Mucosa of descending colon (tissue), 3 donors: ENCODE measurements at regions not wholly inside any gene's neighbourhood (a gene's known extent, or its start where the extent isn't known, plus 50 kb on each side); places are given as distances from the start of the nearest gene placed in this dataset.
"Not testable (repeated sequence)": the region's sequence is repeated elsewhere in the genome, so short reads cannot be mapped to it uniquely, and the experiment has no call there.

Experiments
- ATAC-seq: fragments of 200-7000 bp; cut with Tn5 transposase; one replicate; pipeline ENCODE4 v1.9.1; 2020; ENCODE audit warnings: mild to moderate bottlenecking, moderate library complexity
- DNase-seq, 3 donors: peaks; one replicate each; pipeline ENCODE4 v3.0.0-alpha.2; 2020
- H3K36me3 ChIP-seq: fragments of 200-600 bp; one replicate; pipeline ENCODE4 v1.8.0; 2021; ENCODE audit warnings: low read depth, mild to moderate bottlenecking
- H3K4me1 ChIP-seq: fragments of 200-600 bp; one replicate; pipeline ENCODE4 v1.8.0; 2021; ENCODE audit warnings: low read depth, mild to moderate bottlenecking
- H3K4me3 ChIP-seq: fragments of 200-600 bp; one replicate; pipeline ENCODE4 v1.8.0; 2021; ENCODE audit warnings: mild to moderate bottlenecking
- H3K9me3 ChIP-seq: fragments of 200-600 bp; one replicate; pipeline ENCODE4 v1.8.0; 2021; ENCODE audit warnings: mild to moderate bottlenecking
- CTCF ChIP-seq: fragments of 200-600 bp; IDR thresholded peaks from one replicate; pipeline ENCODE4 v1.8.0; 2022; ENCODE audit warnings: antibody characterized with exemption, mild to moderate bottlenecking
- intact Hi-C, 2 donors: fragments of 100-400 bp; cut with DNase I in 1 of 2; cut with micrococcal nuclease in 1 of 2; formaldehyde crosslinking; loops; one replicate each; pipeline versions ENCODE4 v1.11.0 to v1.11.1; 2022; cut with DNase I, micrococcal nuclease
- donor health status: DM: no; HTN: no; CAD: no; lungs with moderate emphysema.
- donor health status: DM: no; HTN: no; CAD: no.
- donor health status: DM: no; HTN: yes; CAD: no.

- intact Hi-C loops: no loop called here
- TF ChIP-seq CTCF: no peak
- DNase-seq: no peak
- Histone ChIP-seq H3K4me1 (no peaks in the 10 kb centered on the region), H3K9me3 (peaks cover 10% of the 10 kb centered on the region), H3K4me3 (no peak overlapping the region), H3K36me3 (no peaks in the 10 kb centered on the region)
- ATAC-seq: no peak
Measured at GRCh38 chr13:54248306-54248705, 1219.7 kb downstream of the OLFM4 start.

- no peak for ATAC-seq
- intact Hi-C loops: no loop called here
- TF ChIP-seq CTCF: no peak
- Histone ChIP-seq H3K36me3 (no peaks in the 10 kb centered on the region), H3K4me1 (no peaks in the 10 kb centered on the region), H3K9me3 (peaks cover 12% of the 10 kb centered on the region), H3K4me3 (no peak overlapping the region)
- no peak for DNase-seq
Measured at GRCh38 chr13:54261856-54262255, 1233.2 kb downstream of the OLFM4 start.

GRCh38 chr13:54263868-54264267 lies 1235.3 kb downstream of the OLFM4 start:
- ATAC-seq: no peak
- Histone ChIP-seq H3K9me3 (peaks cover 15% of the 10 kb centered on the region), H3K36me3 (no peaks in the 10 kb centered on the region), H3K4me1 (no peaks in the 10 kb centered on the region), H3K4me3 (no peak overlapping the region)
- TF ChIP-seq CTCF: no peak
- intact Hi-C loops: no loop called here
- DNase-seq: no peak

- DNase-seq, H3K4me1 ChIP-seq, intact Hi-C loops, H3K4me3 ChIP-seq, ATAC-seq, H3K36me3 ChIP-seq: not testable (repeated sequence)
- H3K9me3 ChIP-seq: peaks cover 19% of the 10 kb centered on the region
Measured at GRCh38 chr13:54267253-54267668, 1238.6 kb downstream of the OLFM4 start.

GRCh38 chr13:54268013-54268695 lies 1239.5 kb downstream of the OLFM4 start:
- ATAC-seq, intact Hi-C loops, H3K36me3 ChIP-seq, DNase-seq, H3K4me3 ChIP-seq, H3K4me1 ChIP-seq: not testable (repeated sequence)
- H3K9me3 ChIP-seq: peaks cover 19% of the 10 kb centered on the region

GRCh38 chr13:54287062-54287764 lies 1258.6 kb downstream of the OLFM4 start:
- DNase-seq (no peak), ATAC-seq (no peak)
- intact Hi-C loops: no loop called here
- Histone ChIP-seq H3K4me3 (no peak overlapping the region), H3K4me1 (no peaks in the 10 kb centered on the region), H3K36me3 (no peaks in the 10 kb centered on the region), H3K9me3 (peaks cover 47% of the 10 kb centered on the region)
- no peak for TF ChIP-seq CTCF
